Panc1 (cell line): ENCODE measurements at regions not wholly inside any gene's neighbourhood (a gene's known extent, or its start where the extent isn't known, plus 50 kb on each side); places are given as distances from the start of the nearest gene placed in this dataset.

Experiments
- CTCF ChIP-seq: fragments of 450-650 bp; IDR thresholded peaks from 2 replicates; pipeline ENCODE4 v1.5.1; 2017; ENCODE audit warnings: mild to moderate bottlenecking
- REST ChIP-seq, 2 experiments: IDR thresholded peaks; 2 replicates each; pipeline ENCODE4 v1.6.1; 2011 to 2012; ENCODE audit warnings: low read depth in 2 of 2, control low read depth in 1 of 2, low read length in 1 of 2, mild to moderate bottlenecking in 1 of 2, moderate library complexity in 1 of 2; ENCODE audit not compliant: insufficient read depth in 1 of 2
- SIN3A ChIP-seq: IDR thresholded peaks from 2 replicates; pipeline ENCODE4 v1.6.1; 2012; ENCODE audit warnings: low read depth, mild to moderate bottlenecking, low read length, moderate library complexity, borderline replicate concordance; ENCODE audit not compliant: insufficient read depth
- TCF7L2 ChIP-seq: IDR thresholded peaks from 2 replicates; pipeline ENCODE4 v1.6.1; 2011; ENCODE audit warnings: mild to moderate bottlenecking, low read depth, low read length, inconsistent platforms

- TF ChIP-seq CTCF (no peak), REST (IDR thresholded peaks at IDR 0.05; ENCODE audit: insufficient read depth in 1 of 2, low read depth in 2 of 2, low read length in 1 of 2) (no peak), SIN3A (no peak), TCF7L2 (no peak)
Observed at GRCh38 chr7:97461596-97461995, 270.3 kb upstream of the TAC1 start.
